ENCODE measurements at regions not wholly inside any gene's neighbourhood (a gene's known extent, or its start where the extent isn't known, plus 50 kb on each side); places are given as distances from the start of the nearest gene placed in this dataset.
"Not testable (repeated sequence)": the region's sequence is repeated elsewhere in the genome, so short reads cannot be mapped to it uniquely, and the experiment has no call there.

DNA sequence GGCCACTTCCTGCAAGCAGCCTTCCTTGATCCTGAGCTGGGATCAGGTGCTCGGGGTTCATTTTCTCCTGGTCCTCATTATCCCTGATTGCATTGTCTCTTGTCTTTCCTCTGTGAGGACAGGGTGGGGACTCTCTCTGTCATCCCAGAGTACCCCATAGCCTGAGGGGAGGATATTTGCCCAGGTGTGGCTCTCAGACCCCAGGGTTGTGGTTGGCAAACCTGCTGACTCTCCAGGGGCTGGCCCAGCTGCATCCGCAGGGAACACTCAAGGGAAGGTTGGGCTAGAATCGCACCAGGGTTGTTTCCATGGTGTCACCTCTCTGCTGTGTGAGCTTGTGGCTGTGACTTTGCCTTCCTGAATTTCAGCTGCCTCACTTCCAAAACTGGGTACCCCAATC, 276.8 kb upstream of the C1orf174 start:
- no peak for DNase-seq

- DNase-seq, result no peak
Measured at GRCh38 chr1:4177425-4178150, 277.5 kb upstream of the C1orf174 start.

GRCh38 chr1:4178501-4179113, 278.5 kb upstream of the C1orf174 start:
- no peak for DNase-seq

DNA sequence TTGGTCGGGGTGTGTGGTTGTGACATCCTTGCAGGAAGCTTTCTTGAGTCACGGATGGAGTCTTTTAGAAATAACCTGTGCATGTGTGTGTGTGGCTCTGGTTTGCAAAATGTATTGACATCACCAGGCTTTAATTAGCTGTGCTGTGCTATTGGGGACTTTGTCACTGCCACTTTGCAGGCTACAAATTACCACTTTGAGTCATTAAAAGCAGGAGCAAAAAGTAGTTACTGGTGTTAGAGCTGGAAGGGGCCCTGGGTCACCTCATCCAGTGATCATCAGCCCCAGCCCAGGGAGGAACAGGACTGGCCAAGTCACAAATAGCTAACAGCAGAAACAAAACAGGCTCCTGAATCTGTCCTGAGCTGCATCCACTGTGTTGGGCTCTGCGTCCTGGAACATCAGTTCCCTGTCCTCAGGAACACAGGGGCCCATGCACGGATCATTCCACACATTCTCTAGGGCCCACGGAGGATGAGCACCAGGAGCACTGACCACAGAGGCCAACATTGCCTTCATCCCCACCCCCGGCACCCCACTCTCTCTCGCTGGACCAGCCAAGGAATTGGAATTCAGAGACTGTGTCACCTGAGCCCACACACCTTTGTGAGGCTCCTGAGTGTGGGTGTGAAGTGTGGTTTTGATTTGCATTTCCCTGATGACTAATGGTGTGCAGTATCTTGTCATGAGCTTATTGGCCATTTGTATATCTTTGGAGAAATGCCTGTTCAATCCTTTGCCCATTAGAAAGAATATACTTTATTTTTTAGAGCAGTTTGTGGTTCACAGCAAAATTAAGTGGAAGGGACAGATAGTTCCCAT, 280.1 kb upstream of the C1orf174 start:
- no peak for DNase-seq

DNA sequence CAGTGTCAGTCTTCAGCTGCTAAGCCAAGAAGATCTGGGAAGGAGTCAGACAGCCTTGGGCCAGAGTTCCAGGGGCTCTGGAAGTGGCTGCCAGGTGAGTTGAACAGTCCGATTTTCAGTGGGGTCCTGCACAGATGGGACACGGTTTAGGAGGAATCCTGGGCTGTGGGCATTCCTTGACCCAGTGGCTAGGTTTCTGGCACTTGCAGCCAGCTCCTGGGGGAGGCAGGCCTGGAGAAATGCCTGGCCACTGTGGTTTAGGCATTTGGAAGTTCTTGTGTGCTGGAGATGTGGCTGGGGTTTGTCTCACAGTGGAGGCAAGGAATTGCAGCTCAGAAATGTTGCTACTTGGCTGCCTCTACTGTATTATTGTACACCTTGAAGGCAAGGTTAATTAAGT, 286.4 kb upstream of the C1orf174 start:
- not testable (repeated sequence) for DNase-seq

- DNase-seq, result no peak
Measured at GRCh38 chr1:4203501-4203900, 303.4 kb upstream of the C1orf174 start.

GRCh38 chr1:4207183-4207582, 307.1 kb upstream of the C1orf174 start:
- no peak for DNase-seq

DNA sequence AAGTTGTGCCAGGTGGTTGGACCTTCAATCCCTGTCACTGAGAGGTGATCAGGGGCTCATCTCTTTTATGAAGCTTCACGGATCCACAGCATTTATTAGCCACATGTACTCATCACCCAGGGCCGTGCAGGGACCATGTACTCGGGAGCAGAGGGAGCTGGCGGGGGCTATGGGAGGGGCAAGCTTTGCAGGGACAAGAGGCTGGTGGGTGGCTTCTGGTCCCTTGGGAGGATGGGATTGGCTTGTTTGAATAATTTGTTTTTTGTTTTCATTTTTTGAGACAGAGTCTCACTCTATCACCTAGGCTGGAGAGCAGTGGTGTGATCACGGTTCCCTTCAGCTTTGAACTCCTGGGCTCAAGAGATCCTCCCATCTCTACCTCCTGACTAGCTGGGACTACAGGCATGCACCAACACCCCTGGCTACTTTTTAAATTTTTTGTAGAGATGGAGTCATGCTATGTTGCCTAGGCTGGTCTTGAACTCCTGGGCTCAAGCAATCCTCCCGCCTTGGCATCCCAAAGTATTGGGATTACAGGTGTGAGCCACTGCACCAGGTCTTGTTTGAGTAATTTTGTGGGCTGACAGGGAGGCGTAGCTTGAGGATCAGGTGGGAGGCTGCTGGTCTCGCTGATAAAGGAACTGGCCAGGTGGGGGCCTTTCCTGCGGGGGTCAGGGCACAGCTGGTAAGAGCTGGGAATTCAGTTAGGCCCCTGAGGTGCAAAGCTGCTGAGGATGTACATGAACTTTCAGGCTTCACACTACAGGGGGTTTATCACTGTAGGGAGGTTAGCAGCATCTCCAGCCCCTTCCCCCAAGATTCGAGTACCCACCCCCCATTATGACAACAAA, 308.0 kb upstream of the C1orf174 start:
- no peak for DNase-seq

DNA sequence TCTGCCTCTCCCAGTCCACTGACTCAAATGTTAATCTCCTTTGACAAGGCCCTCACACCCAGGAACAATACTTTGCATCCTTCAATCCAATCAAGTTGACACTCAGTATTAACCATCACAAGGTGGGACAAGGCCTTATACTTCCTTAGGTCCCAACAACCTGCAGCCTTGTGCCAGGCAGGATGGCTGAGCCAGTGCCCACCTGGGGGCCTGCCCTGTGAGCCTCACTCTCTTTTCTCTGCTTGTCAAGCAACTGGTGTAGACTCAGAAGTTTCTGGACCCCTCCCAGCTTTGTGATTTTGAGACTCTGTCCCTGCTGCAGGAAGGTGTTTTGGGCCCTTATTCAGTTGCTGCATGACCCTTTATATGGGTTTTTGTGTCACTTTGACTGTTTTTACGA, 310.0 kb upstream of the C1orf174 start:
- DNase-seq, result no peak

DNA sequence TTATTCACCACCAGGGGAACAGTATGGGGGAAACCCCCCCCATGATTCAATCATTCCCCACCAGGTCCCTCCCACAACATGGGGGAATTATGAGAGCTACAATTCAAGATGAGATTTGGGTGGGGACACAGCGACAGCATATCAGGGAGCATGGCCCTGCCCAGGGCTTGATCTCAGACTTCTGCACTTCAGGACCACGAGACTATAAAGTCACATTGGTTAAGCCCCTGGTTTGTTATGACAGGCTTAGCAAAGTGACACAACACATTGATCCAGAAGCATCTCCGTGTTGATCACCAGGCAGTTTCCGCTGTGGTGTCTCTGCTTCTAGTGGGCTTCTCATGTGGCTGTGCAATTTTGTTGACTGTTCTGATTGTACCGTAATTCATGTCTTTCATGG, 312.7 kb upstream of the C1orf174 start:
- no peak for DNase-seq

GRCh38 chr1:4213366-4213973, 313.4 kb upstream of the C1orf174 start:
- no peak for DNase-seq

- DNase-seq, result no peak
Measured at GRCh38 chr1:4214826-4215225, 314.8 kb upstream of the C1orf174 start.

GRCh38 chr1:4215391-4215790, 315.3 kb upstream of the C1orf174 start:
- no peak for DNase-seq

- no peak for DNase-seq
Measured at GRCh38 chr1:4216231-4216630, 316.2 kb upstream of the C1orf174 start.

- DNase-seq, result no peak
Measured at GRCh38 chr1:4218619-4219018, 318.5 kb upstream of the C1orf174 start.

DNA sequence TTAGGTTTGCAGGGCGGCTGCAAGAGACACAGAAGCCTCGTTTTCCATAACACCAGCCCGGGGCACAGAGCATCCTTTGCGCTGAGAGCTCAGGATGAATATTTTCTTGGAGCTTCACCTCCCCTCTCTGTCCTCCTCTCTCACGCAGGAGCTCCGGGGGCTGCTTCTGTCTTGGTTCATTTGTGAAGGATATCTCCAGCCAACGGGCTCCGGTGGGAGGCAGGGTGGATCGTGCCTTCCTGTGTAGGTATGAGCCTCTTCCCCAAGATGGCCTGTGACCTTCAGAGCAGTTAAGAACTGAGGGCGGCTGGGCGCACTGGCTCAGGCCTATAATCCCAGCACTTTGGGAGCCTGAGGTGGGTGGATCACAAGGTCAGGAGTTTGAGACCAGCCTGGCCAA, 319.0 kb upstream of the C1orf174 start:
- no peak for DNase-seq

GRCh38 chr1:4219826-4220225, 319.8 kb upstream of the C1orf174 start:
- no peak for DNase-seq

DNA sequence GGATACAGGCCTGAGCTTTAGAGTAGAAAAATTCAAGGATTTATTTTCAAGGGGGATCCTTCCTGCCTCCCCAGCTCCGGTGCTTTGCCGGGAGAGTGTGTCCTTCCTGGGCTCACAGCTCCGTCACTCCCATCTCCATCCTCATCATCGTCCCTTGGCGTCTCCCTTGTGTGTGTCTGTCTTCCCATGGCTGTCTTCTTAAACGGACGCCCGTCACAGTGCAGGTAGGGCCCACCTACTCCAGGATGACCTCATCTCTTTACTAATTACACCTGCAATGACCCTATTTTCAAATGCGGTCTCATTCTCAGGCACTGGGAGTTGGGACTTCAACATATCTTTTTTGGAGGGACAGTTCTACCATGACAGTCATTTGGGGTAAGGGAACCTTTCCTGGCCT, 320.3 kb upstream of the C1orf174 start:
- DNase-seq, result no peak

- no peak for DNase-seq
Measured at GRCh38 chr1:4221107-4221506, 321.0 kb upstream of the C1orf174 start.

GRCh38 chr1:4224684-4225467, 324.8 kb upstream of the C1orf174 start:
- DNase-seq, result no peak

- DNase-seq, result no peak
Measured at GRCh38 chr1:4227986-4228385, 327.9 kb upstream of the C1orf174 start.

DNA sequence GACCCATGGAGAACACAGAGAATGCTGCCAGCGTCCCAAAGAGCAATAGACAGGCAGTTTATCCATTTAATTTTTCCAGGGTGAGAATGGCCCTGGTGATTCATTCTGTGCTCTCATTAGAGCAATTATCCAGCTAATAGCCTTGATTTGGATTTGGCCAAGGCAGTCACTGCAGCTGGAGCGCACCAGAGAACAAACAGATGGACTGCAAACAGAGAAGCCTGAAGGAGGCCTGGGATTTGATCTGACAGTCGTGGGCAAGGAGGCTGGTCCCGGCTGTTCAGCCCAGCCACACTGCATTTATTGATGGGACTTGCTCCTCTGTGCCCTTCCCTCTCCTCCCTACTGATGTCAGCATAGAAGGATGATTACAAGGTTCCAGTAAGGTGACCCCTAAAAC, 353.9 kb upstream of the C1orf174 start:
- DNase-seq, result no peak
